Prostate gland (tissue), 2 donors: ENCODE measurements at regions not wholly inside any gene's neighbourhood (a gene's known extent, or its start where the extent isn't known, plus 50 kb on each side); places are given as distances from the start of the nearest gene placed in this dataset.

Experiments
- DNase-seq: peaks from one replicate; pipeline ENCODE4 v3.0.0-alpha.2; 2019; ENCODE audit warnings: low spot score
- H3K27ac ChIP-seq, 2 donors: fragments of 200-600 bp; sonication (generic); 2 replicates each; pipeline ENCODE4 v1.5.1; 2017 to 2019
- H3K27me3 ChIP-seq: fragments of 200-600 bp; sonication (generic); replicated peaks from 2 replicates; pipeline ENCODE4 v1.5.1; 2019; ENCODE audit not compliant: insufficient read depth
- H3K36me3 ChIP-seq, 2 donors: fragments of 200-600 bp; sonication (generic); 1 replicate in 1 of 2; 2 replicates in 1 of 2; pipeline versions ENCODE4 v1.5.1 to v1.8.1; 2017 to 2019
- H3K4me1 ChIP-seq: fragments of 200-600 bp; sonication (generic); replicated peaks from 2 replicates; pipeline ENCODE4 v1.5.1; 2019
- H3K4me3 ChIP-seq, 2 donors: fragments of 200-600 bp; sonication (generic); 2 replicates each; pipeline ENCODE4 v1.5.1; 2017 to 2019
- H3K9me3 ChIP-seq: fragments of 200-600 bp; sonication (generic); 2 replicates; pipeline ENCODE4 v1.5.1; 2017
- POLR2A ChIP-seq: fragments of 450-650 bp; IDR thresholded peaks from one replicate; pipeline ENCODE4 v1.6.1; 2016; ENCODE audit warnings: antibody characterized with exemption, mild to moderate bottlenecking
- POLR2AphosphoS5 ChIP-seq: sonication (generic); formaldehyde crosslinking; IDR thresholded peaks from one replicate; pipeline ENCODE4 v1.6.1; 2017; ENCODE audit warnings: antibody characterized with exemption
- WGBS: methylation state at CpG from one replicate; pipeline ENCODE4 v1.1.5; 2018; 5-methylcytosine and 5-hydroxymethylcytosine counted together
- intact Hi-C: fragments of 100-400 bp; cut with DNase I; formaldehyde crosslinking; loops from one replicate; pipeline ENCODE4 v1.14.2; 2022
- TF ChIP-seq, protein P1 (sequence below), 4 experiments: fragments of 200-600 bp in 2 of 4; fragments of 450-650 bp in 2 of 4; sonication (generic) in 2 of 4; IDR thresholded peaks; 1 replicate in 3 of 4; 2 replicates in 1 of 4; pipeline ENCODE4 v1.5.1; 2016 to 2019; ENCODE audit warnings: antibody characterized with exemption in 4 of 4, mild to moderate bottlenecking in 2 of 4, moderate library complexity in 2 of 4

DNA sequence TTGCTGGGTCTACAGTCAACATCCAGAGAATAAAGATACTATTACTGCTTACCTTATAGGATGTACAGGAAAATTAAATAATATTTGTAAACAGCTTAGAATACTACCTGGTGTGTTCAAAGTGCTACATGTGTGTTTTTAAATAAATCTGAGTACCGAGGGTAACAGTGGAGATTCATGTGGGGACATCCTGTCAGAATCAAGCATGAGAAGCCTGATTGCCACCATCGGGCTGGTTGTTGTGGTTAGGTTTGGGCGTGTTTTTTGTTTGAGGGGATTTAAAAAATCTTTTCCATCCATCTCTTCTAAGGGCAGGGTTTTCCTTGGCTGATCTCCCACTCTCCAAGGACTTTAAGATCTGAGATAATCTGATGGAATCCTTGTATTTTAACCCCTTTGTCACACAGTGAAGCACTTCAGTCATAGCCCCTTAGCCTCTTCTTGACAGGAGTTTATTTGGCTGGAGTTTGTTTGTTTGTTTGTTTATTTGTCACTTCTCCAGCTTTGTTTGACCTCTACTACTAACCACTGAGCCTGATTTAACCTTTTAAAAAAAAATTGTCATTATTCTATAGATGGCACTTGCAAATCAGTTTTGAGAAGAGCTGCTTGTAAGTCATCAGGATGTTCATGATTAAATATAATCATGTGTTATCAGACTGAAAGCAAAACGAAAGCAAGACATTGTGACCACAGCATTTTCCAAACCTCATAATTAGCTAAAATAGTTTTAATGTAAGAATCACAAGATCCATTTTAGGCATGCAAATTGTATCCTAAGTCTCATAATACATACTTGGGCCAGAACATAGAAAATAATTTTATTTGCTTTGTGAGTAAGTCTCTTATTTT, 72.8 kb upstream of the RARB start:
- intact Hi-C loops, result no loop called here
- Histone ChIP-seq H3K4me3 (no peak overlapping the region), H3K27ac (no peak overlapping the region)

DNA sequence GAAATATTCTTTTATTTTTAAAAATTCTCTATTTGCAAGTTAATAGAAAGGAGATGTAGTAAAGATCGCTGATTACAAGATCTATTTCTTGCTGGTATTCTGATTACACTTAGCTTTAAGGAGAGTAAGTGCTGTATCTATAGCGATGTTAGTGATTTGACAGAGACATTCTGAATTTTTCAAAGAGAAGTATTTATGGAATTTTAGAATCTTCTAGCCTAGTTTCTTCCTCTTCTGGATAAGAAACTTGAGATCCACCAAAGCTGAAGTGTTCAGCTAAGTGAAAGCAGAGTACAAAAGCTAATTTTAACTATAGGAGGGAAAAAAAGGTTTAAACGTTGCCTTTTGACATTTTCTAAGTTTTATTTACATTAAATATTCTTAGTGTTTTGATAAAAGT, 72.1 kb upstream of the RARB start:
- H3K36me3 ChIP-seq, result no peaks in the 10 kb centered on the region
- TF ChIP-seq, protein P1, sequence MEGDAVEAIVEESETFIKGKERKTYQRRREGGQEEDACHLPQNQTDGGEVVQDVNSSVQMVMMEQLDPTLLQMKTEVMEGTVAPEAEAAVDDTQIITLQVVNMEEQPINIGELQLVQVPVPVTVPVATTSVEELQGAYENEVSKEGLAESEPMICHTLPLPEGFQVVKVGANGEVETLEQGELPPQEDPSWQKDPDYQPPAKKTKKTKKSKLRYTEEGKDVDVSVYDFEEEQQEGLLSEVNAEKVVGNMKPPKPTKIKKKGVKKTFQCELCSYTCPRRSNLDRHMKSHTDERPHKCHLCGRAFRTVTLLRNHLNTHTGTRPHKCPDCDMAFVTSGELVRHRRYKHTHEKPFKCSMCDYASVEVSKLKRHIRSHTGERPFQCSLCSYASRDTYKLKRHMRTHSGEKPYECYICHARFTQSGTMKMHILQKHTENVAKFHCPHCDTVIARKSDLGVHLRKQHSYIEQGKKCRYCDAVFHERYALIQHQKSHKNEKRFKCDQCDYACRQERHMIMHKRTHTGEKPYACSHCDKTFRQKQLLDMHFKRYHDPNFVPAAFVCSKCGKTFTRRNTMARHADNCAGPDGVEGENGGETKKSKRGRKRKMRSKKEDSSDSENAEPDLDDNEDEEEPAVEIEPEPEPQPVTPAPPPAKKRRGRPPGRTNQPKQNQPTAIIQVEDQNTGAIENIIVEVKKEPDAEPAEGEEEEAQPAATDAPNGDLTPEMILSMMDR (IDR thresholded peaks at IDR 0.05), result no peak
- TF ChIP-seq POLR2AphosphoS5, result no peak
- no peak for TF ChIP-seq POLR2A
- 60% methylated on average over 3 of the region's 3 CpGs for WGBS
- intact Hi-C loops, result no loop called here
- no peaks in the 10 kb centered on the region for H3K27me3 ChIP-seq
- DNase-seq, result no peak
- H3K4me3 ChIP-seq, result no peak overlapping the region
- H3K4me1 ChIP-seq, result no peaks in the 10 kb centered on the region
- no peaks in the 10 kb centered on the region for H3K9me3 ChIP-seq
- no peak overlapping the region for H3K27ac ChIP-seq

More for the DNA sequence above, 72.8 kb upstream of the RARB start:
- H3K36me3 ChIP-seq, result no peaks in the 10 kb centered on the region
- no peaks in the 10 kb centered on the region for H3K9me3 ChIP-seq
- WGBS, result 27% methylated on average over 4 of the region's 4 CpGs
- no peaks in the 10 kb centered on the region for H3K4me1 ChIP-seq
- H3K27me3 ChIP-seq, result no peaks in the 10 kb centered on the region
- no peak for DNase-seq
- TF ChIP-seq, protein P1 (IDR thresholded peaks at IDR 0.05), result no peak
- no peak for TF ChIP-seq POLR2AphosphoS5
- no peak for TF ChIP-seq POLR2A

DNA sequence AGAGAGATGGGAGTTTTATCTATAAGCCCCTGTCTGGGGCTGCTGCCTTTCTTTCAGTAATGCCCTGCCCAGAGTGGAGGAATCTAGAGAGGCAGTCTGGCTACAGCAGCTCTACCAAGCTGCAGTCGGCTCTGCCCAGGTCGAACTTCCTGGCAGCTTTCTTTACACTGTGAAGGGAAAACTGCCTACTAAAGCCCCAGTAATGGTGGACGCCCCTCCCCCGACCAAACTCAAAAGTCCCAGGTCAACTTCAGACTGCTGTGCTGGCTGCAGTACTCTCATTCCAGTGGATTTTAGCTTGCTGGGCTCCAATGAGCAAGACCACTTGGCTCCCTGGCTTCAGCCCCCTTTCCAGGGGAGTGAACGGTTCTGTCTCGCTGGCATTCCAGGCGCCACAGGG, 65.9 kb upstream of the RARB start:
- no peak for DNase-seq
- Histone ChIP-seq H3K4me3 (no peak overlapping the region), H3K9me3 (no peaks in the 10 kb centered on the region), H3K4me1 (no peaks in the 10 kb centered on the region), H3K27me3 (no peaks in the 10 kb centered on the region), H3K27ac (no peak overlapping the region), H3K36me3 (no peaks in the 10 kb centered on the region)
- no peak for TF ChIP-seq POLR2AphosphoS5
- TF ChIP-seq, protein P1 (IDR thresholded peaks at IDR 0.05), result no peak
- TF ChIP-seq POLR2A, result no peak
- intact Hi-C loops, result no loop called here
- WGBS, result 93% methylated on average over 6 of the region's 7 CpGs

DNA sequence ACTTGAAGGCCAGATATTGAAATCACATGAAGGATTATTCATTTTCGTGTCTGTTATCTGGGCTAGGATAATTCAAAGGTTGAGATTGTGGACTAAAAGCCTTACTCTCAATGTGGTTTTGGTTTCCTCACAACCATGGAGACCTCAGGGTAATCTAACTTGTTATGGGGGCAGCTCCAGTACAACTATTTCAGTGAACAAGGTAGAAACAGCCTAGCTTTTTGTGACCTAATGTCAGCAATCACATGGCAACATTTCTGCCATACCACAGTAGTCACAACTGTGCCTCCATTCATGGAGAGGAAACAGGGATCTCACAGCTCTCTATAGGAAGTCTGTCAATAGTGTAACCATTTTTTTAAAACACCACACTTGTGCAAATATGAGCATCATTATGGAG, 62.4 kb upstream of the RARB start:
- Histone ChIP-seq H3K4me1 (no peaks in the 10 kb centered on the region), H3K9me3 (no peaks in the 10 kb centered on the region), H3K27me3 (no peaks in the 10 kb centered on the region), H3K4me3 (no peak overlapping the region), H3K36me3 (no peaks in the 10 kb centered on the region), H3K27ac (no peak overlapping the region)
- no peak for DNase-seq
- 95% methylated on average over 1 of the region's 1 CpG for WGBS
- intact Hi-C loops, result no loop called here
- TF ChIP-seq POLR2A, result no peak
- TF ChIP-seq POLR2AphosphoS5, result no peak
- TF ChIP-seq, protein P1 (IDR thresholded peaks at IDR 0.05), result no peak

DNA sequence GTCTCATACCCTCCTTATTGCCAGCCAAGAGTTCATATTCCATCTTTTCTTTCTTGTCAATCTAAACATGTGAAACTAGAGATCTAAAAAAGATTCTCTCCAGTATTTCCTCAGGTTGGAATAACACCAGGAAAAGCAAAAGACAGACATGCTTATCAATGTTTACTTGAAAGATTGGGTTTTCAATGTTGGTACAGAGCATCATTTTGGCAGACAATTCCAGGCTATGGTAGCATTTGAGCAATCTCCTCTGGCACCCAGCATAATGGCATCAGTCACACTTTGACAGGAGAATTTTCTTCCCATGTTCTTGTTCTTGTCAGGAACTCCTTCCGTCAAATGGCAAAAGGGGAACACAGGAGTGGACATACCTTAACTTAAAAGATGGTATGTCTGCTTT, 61.0 kb upstream of the RARB start:
- Histone ChIP-seq H3K27ac (no peak overlapping the region), H3K9me3 (no peaks in the 10 kb centered on the region), H3K4me1 (no peaks in the 10 kb centered on the region), H3K27me3 (no peaks in the 10 kb centered on the region), H3K36me3 (no peaks in the 10 kb centered on the region), H3K4me3 (no peak overlapping the region)
- intact Hi-C loops, result no loop called here
- no peak for DNase-seq
- TF ChIP-seq POLR2AphosphoS5 (no peak), POLR2A (no peak)
- TF ChIP-seq, protein P1 (IDR thresholded peaks at IDR 0.05), result no peak
- WGBS, result 96% methylated on average over 1 of the region's 1 CpG
